ENCODE measurements at regions not wholly inside any gene's neighbourhood (a gene's known extent, or its start where the extent isn't known, plus 50 kb on each side); places are given as distances from the start of the nearest gene placed in this dataset.
"Not testable (repeated sequence)": the region's sequence is repeated elsewhere in the genome, so short reads cannot be mapped to it uniquely, and the experiment has no call there.

GRCh38 chr10:55800602-55801352, 560.3 kb downstream of the ZWINT start:
- H3K4me3 ChIP-seq, result no peak overlapping the region
- no peaks in the 10 kb centered on the region for H3K27me3 ChIP-seq (ENCODE audit: low read depth)
- H3K9me3 ChIP-seq (replicated peaks), result peaks cover 19% of the 10 kb centered on the region
- no peak overlapping the region for H3K27ac ChIP-seq (replicated peaks)
- intact Hi-C loops (cut with micrococcal nuclease), result no loop called here
- DNase-seq, result no peak
- H3K4me1 ChIP-seq, result no peaks in the 10 kb centered on the region
- no peaks in the 10 kb centered on the region for H3K36me3 ChIP-seq
- TF ChIP-seq CTCF (IDR thresholded peaks at IDR 0.05; ENCODE audit: borderline replicate concordance), result no peak

DNA sequence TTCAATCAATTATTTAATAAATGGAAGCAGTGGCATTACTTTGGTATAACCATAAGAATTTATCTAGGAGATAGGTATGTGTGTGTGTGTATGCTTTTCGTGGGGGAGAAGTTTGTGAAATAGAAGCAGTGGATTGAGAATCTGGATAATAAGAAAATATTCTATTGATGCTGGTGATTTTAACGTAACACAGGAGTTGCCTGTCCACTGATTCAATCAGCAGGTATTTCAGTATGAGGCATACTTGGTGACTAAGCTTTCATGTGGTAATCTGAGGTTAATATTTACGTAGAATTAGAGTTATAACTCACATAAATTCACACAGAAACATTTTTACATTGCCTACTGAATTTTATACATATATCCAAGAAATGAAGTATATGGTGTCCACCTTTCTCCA, 568.0 kb downstream of the ZWINT start:
- TF ChIP-seq CTCF (IDR thresholded peaks at IDR 0.05; ENCODE audit: borderline replicate concordance), result no peak

GRCh38 chr10:55790276-55790675, 570.8 kb downstream of the ZWINT start:
- H3K9me3 ChIP-seq (replicated peaks); H3K36me3 ChIP-seq; DNase-seq; H3K4me1 ChIP-seq; H3K27me3 ChIP-seq (ENCODE audit: low read depth); intact Hi-C loops (cut with micrococcal nuclease); H3K27ac ChIP-seq (replicated peaks); H3K4me3 ChIP-seq: not testable (repeated sequence)

More for the DNA sequence above, 568.0 kb downstream of the ZWINT start:
- intact Hi-C loops (cut with micrococcal nuclease), result no loop called here
- Histone ChIP-seq H3K27me3 (ENCODE audit: low read depth) (no peaks in the 10 kb centered on the region), H3K9me3 (replicated peaks) (peaks cover 8% of the 10 kb centered on the region), H3K36me3 (no peaks in the 10 kb centered on the region), H3K27ac (replicated peaks) (no peak overlapping the region), H3K4me1 (no peaks in the 10 kb centered on the region), H3K4me3 (no peak overlapping the region)
- DNase-seq, result no peak

- intact Hi-C loops (cut with micrococcal nuclease), result no loop called here
- H3K36me3 ChIP-seq, result no peaks in the 10 kb centered on the region
- no peak for TF ChIP-seq CTCF (IDR thresholded peaks at IDR 0.05; ENCODE audit: borderline replicate concordance)
- no peak overlapping the region for H3K4me3 ChIP-seq
- no peaks in the 10 kb centered on the region for H3K27me3 ChIP-seq (ENCODE audit: low read depth)
- DNase-seq, result no peak
- H3K9me3 ChIP-seq (replicated peaks), result peaks cover 8% of the 10 kb centered on the region
- no peak overlapping the region for H3K27ac ChIP-seq (replicated peaks)
- no peaks in the 10 kb centered on the region for H3K4me1 ChIP-seq
Measured at GRCh38 chr10:55786461-55787050, 574.5 kb downstream of the ZWINT start.

GRCh38 chr10:55782181-55782580, 578.9 kb downstream of the ZWINT start:
- H3K27ac ChIP-seq (replicated peaks), result no peak overlapping the region
- no peak for TF ChIP-seq CTCF (IDR thresholded peaks at IDR 0.05; ENCODE audit: borderline replicate concordance)
- peaks cover 2% of the 10 kb centered on the region for H3K9me3 ChIP-seq (replicated peaks)
- intact Hi-C loops (cut with micrococcal nuclease), result no loop called here
- no peak overlapping the region for H3K4me3 ChIP-seq
- H3K27me3 ChIP-seq (ENCODE audit: low read depth), result no peaks in the 10 kb centered on the region
- H3K4me1 ChIP-seq, result no peaks in the 10 kb centered on the region
- no peak for DNase-seq
- H3K36me3 ChIP-seq, result no peaks in the 10 kb centered on the region

- intact Hi-C loops (cut with micrococcal nuclease), result no loop called here
- Histone ChIP-seq H3K9me3 (replicated peaks) (no peaks in the 10 kb centered on the region), H3K27me3 (ENCODE audit: low read depth) (no peaks in the 10 kb centered on the region), H3K4me3 (no peak overlapping the region), H3K4me1 (no peaks in the 10 kb centered on the region), H3K27ac (replicated peaks) (no peak overlapping the region), H3K36me3 (no peaks in the 10 kb centered on the region)
- no peak for TF ChIP-seq CTCF (IDR thresholded peaks at IDR 0.05; ENCODE audit: borderline replicate concordance)
- DNase-seq, result no peak
Measured at GRCh38 chr10:55766212-55766611, 594.8 kb downstream of the ZWINT start.
